ENCODE measurements at regions not wholly inside any gene's neighbourhood (a gene's known extent, or its start where the extent isn't known, plus 50 kb on each side); places are given as distances from the start of the nearest gene placed in this dataset.
"Not testable (repeated sequence)": the region's sequence is repeated elsewhere in the genome, so short reads cannot be mapped to it uniquely, and the experiment has no call there.

- intact Hi-C loops (cut with DNase I), result no loop called here
- DNase-seq (ENCODE audit: low spot score), result no peak
Observed at GRCh38 chr10:34058845-34059614, 724.6 kb upstream of the NRP1 start.

- DNase-seq (ENCODE audit: low spot score); intact Hi-C loops (cut with DNase I): not testable (repeated sequence)
Observed at GRCh38 chr10:34055410-34055985, 721.0 kb upstream of the NRP1 start.

DNA sequence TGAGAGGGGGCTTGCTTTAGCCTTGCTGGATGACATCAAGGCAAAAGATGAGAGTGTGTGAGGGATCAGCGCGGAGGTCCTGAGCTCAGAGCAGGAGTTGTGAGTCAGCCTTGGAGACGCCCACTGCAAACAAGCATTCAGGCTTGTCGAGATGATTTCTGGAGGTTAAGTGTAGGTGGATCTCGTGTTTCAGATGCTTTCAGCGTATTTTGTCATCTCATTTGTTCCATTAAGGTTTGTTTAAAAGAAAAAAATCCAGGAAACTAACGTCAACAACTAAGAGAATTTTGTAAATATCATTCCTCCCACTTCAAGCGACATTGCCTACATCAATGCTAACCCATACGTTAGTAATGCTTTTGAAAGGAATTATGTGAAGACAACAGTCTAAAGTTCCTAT, 715.4 kb upstream of the NRP1 start:
- intact Hi-C loops (cut with DNase I), result no loop called here
- DNase-seq (ENCODE audit: low spot score), result no peak

DNA sequence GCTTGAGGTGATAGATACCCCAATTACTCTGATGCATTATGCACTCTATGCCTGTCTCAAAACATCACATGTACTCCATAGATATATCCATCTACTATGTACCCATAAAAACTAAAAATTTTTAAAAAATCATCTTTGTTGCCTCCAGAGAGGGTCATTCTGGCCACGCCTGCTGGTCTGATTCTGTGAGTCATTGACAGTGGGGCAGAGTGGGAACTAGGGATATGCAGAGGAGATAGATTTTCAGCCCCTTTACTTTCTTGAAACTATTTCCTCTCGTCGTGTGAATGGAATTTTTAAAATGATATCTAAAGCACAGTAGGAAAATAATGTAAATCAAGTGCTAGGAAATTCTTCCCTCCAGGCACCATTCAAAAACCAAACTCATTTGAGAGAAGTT, 715.0 kb upstream of the NRP1 start:
- DNase-seq (ENCODE audit: low spot score), result no peak
- intact Hi-C loops (cut with DNase I), result no loop called here

- intact Hi-C loops (cut with DNase I), result no loop called here
- DNase-seq (ENCODE audit: low spot score), result no peak
Observed at GRCh38 chr10:34047389-34047788, 712.9 kb upstream of the NRP1 start.

- no peak for DNase-seq (ENCODE audit: low spot score)
- intact Hi-C loops (cut with DNase I), result no loop called here
Observed at GRCh38 chr10:34046506-34047034, 712.1 kb upstream of the NRP1 start.

DNA sequence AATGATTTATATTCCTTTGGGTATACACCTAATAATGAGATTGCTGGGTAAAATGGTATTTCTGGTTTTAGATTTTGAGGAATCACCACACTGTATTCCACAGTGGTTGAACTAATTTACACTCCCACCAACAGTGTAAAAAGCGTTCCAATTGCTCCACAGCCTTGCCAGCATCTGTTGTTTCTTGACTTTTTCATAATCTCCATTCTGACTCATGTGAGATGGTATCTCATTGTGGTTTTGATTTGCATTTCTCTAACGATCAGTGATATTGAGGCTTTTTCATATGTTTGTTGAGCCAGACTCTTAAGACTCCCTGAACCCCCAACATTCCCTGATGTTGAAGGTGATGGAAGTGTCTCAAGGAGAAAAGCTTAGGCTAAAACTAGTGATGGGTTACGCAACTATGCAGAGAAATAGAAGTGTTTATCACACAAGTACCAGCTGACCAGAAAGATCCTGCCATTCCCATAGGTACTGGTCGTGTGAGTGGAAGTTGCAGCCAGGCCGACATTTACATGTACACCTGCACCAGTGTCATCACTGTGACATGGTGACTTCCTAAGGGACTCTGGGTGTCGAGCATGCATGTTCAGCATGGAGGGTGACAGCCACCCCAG, 711.2 kb upstream of the NRP1 start:
- no peak for DNase-seq (ENCODE audit: low spot score)
- intact Hi-C loops (cut with DNase I), result no loop called here

- intact Hi-C loops (cut with DNase I), result no loop called here
- DNase-seq (ENCODE audit: low spot score), result no peak
Observed at GRCh38 chr10:34041871-34042270, 707.4 kb upstream of the NRP1 start.

DNA sequence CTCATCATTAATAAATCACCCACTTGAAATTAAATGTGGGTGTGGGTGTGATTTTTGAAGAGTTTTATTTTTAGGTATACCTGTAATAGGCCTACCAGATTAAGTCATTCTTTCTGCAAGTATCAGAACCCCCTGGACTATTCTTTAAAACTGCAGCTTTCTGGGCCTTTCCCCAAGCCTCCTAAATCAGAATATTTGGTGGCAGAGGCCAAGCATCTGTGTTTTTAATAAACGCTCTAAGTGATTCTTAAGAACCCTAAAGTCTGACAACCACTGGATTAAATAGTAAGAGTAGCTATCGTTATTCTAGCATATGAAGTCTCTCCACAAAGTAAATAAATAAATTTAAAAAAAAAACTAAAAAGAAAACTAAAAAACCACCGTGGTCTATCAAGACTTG, 703.0 kb upstream of the NRP1 start:
- intact Hi-C loops (cut with DNase I), result no loop called here
- no peak for DNase-seq (ENCODE audit: low spot score)

GRCh38 chr10:34035241-34035790, 700.8 kb upstream of the NRP1 start:
- DNase-seq (ENCODE audit: low spot score); intact Hi-C loops (cut with DNase I): not testable (repeated sequence)

DNA sequence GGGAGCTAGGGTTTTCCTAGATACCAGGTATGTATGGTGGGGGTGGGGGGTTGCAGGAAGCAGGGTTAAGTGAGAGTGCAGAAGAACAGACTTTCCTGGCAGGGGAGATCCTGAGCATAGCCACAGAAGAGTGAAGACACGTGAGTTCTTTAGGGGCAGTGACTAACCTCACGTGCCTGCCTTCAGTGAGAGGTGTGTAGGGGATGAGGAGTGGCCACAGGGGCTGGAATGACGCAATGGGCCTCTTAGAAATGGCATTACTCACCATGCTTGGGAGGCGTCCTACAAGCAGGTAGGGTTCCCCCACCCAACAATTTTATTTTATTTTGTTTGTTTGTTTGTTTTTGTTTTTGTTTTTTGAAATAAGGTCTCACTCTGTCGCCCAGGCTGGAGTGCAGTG, 698.6 kb upstream of the NRP1 start:
- intact Hi-C loops (cut with DNase I), result no loop called here
- DNase-seq (ENCODE audit: low spot score), result no peak

DNA sequence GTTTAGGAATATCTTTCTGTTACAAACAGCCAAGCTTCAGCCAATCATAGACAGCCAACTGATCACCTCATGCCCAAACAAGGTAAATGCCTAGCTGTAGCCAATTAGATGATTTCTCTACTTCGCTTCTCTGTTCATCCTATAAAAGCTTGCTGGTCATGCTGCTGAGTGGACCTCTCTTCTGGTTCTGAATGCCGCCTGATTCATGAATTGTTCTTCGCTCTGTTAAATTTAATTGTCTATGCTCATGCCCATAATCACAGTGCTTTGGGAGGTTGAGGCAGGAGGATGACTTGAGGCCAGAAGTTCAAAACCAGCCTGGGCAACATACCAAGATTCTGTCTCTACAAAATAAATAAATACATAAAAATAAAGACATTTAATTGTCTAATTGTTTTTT, 698.1 kb upstream of the NRP1 start:
- intact Hi-C loops (cut with DNase I), result no loop called here
- peak; percentile 2 for DNase-seq (ENCODE audit: low spot score)

DNA sequence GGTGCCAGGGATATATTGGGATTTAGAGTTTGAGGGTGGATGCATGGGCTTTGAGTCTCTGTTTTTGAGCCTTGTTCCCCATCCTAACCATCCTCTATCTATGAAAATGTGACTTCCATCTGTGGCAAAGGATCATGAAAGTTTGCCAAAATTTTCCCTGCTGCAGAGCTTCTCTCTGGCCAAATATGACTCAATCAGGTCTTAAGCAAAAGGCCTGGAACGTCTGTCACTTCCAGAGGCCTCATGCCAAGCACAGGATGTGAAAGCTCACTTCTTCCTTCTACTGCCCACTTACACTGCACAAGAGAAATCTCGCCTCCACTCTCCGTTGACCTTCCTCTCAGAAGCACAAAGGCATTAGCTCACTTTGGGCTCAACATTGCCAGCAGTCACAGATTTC, 696.9 kb upstream of the NRP1 start:
- no peak for DNase-seq (ENCODE audit: low spot score)
- intact Hi-C loops (cut with DNase I), result no loop called here

GRCh38 chr10:34029455-34029854, 695.0 kb upstream of the NRP1 start:
- no peak for DNase-seq (ENCODE audit: low spot score)
- intact Hi-C loops (cut with DNase I), result no loop called here

DNA sequence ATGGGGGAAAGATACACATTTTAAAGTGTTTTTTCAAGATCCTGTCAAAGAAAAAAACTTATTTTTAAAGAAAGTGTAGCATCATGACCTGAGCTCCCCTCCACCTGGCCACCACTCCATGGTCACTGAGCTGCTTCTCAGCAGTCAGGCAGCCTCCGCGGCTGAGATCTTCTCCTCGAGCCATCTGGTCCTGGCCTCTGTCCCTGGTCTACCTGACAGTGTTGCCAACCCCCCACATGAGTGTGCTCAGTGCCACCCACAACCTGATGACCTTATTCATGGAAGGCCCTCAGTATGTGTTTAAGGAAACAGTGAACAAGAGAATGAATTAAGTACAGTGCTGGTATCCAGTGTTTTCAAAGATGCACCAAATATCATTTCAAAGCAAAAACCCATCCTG, 694.5 kb upstream of the NRP1 start:
- no peak for DNase-seq (ENCODE audit: low spot score)
- intact Hi-C loops (cut with DNase I), result no loop called here

DNA sequence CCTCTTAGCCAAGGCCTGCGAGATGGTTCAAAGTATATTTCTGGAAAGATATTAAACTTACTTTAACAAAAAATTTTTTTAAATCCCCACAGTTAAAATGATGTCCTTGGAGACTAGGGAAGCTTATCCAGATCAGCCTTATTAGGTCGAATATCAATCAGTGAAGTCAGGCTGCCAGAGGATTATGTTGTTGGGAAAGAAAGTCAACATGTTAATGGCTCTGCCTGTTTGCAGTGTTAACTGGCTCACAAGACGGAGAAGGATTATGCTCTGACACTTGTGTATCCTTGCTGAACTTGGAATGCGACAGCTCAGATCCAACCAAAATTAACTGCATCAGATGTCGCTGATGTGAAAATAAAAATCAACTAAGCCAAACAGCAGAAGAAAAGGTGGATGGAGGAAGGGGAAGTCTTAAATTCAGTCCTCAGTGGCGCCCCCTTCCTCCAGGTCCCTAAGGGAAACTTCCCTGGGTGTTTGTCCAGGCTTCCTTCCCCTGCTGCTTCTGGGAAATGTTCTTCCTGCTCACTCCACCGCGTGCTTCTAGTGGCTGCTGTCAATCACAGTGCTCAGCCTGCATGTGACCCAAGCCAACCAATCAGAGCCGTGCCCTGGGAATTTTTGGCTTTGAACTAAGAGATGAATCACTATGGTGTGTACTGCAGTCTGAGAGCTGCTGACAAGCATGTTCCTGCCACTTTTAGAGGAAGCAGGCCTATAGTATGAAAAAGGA, 690.4 kb upstream of the NRP1 start:
- DNase-seq (ENCODE audit: low spot score), result no peak
- intact Hi-C loops (cut with DNase I), result no loop called here

- no peak for DNase-seq (ENCODE audit: low spot score)
- intact Hi-C loops (cut with DNase I), result no loop called here
Observed at GRCh38 chr10:34024282-34024681, 689.8 kb upstream of the NRP1 start.

DNA sequence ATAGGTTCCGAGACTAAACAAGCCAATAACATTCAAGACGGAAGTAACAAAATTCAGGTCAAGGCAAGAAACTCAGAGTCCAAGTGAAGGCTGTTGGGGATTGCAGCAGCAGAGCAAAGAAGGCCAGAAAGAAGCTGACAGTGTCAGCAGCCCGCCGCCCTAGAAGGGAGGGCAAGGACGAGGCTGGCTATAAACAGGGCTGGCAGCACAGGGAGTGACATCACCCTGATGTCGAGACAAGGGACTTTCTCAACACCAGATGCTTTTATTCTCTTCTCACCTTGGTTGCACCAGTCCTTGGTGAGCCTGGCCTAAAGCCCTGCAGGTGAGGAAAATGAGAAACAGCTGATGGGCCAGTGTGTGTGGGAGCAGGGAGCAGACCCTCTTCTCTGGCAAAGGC, 687.7 kb upstream of the NRP1 start:
- intact Hi-C loops (cut with DNase I), result no loop called here
- DNase-seq (ENCODE audit: low spot score), result no peak

GRCh38 chr10:34018784-34019183, 684.3 kb upstream of the NRP1 start:
- no peak for DNase-seq (ENCODE audit: low spot score)
- intact Hi-C loops (cut with DNase I), result no loop called here

- intact Hi-C loops (cut with DNase I), result no loop called here
- no peak for DNase-seq (ENCODE audit: low spot score)
Observed at GRCh38 chr10:34018129-34018528, 683.7 kb upstream of the NRP1 start.

Measured in cardiac septum (tissue), 1 donor.